T-helper 1 cell treated with Interleukin-12 subunit alpha and Interleukin-12 subunit beta and Interleukin-4 antibody, amounts not matched to agents 30 μg/mL and 1 μg/mL, for 36 hours (primary cell): ENCODE measurements at regions not wholly inside any gene's neighbourhood (a gene's known extent, or its start where the extent isn't known, plus 50 kb on each side); places are given as distances from the start of the nearest gene placed in this dataset.

Experiments used
- H3K27ac Mint-ChIP-seq: one replicate; pipeline ENCODE4 v1.8.0; 2021; ENCODE audit warnings: mild to moderate bottlenecking, mixed read lengths
- H3K27me3 Mint-ChIP-seq: one replicate; pipeline ENCODE4 v1.8.0; 2021; ENCODE audit warnings: low read depth, mixed read lengths
- H3K36me3 Mint-ChIP-seq: one replicate; pipeline ENCODE4 v1.8.0; 2021; ENCODE audit warnings: low read depth, mixed read lengths
- H3K4me1 Mint-ChIP-seq: one replicate; pipeline ENCODE4 v1.8.0; 2021; ENCODE audit warnings: low read depth, mixed read lengths
- H3K4me3 Mint-ChIP-seq: one replicate; pipeline ENCODE4 v1.8.0; 2021; ENCODE audit warnings: mild to moderate bottlenecking, moderate library complexity, mixed read lengths
- H3K9me3 Mint-ChIP-seq: one replicate; pipeline ENCODE4 v1.8.0; 2021; ENCODE audit warnings: mixed read lengths

GRCh38 chr12:87384226-87384625 is 645.0 kb downstream of the C12orf50 start:
- no peaks in the 10 kb centered on the region for H3K9me3 Mint-ChIP-seq
- H3K27me3 Mint-ChIP-seq = no peaks in the 10 kb centered on the region
- no peaks in the 10 kb centered on the region for H3K36me3 Mint-ChIP-seq
- H3K4me1 Mint-ChIP-seq = no peaks in the 10 kb centered on the region
- H3K27ac Mint-ChIP-seq = no peak overlapping the region
- no peak overlapping the region for H3K4me3 Mint-ChIP-seq

GRCh38 chr12:87383680-87384079 is 645.5 kb downstream of the C12orf50 start:
- H3K36me3 Mint-ChIP-seq = no peaks in the 10 kb centered on the region
- H3K27ac Mint-ChIP-seq = no peak overlapping the region
- no peaks in the 10 kb centered on the region for H3K4me1 Mint-ChIP-seq
- H3K4me3 Mint-ChIP-seq = no peak overlapping the region
- H3K9me3 Mint-ChIP-seq = no peaks in the 10 kb centered on the region
- no peaks in the 10 kb centered on the region for H3K27me3 Mint-ChIP-seq

- H3K4me1 Mint-ChIP-seq = no peaks in the 10 kb centered on the region
- no peak overlapping the region for H3K27ac Mint-ChIP-seq
- no peaks in the 10 kb centered on the region for H3K36me3 Mint-ChIP-seq
- H3K4me3 Mint-ChIP-seq = no peak overlapping the region
- no peaks in the 10 kb centered on the region for H3K9me3 Mint-ChIP-seq
- no peaks in the 10 kb centered on the region for H3K27me3 Mint-ChIP-seq
These were observed 646.1 kb downstream of the C12orf50 start for GRCh38 chr12:87382959-87383566.

- Mint-ChIP-seq H3K27ac (no peak overlapping the region), H3K9me3 (no peaks in the 10 kb centered on the region), H3K4me1 (no peaks in the 10 kb centered on the region), H3K27me3 (no peaks in the 10 kb centered on the region), H3K36me3 (no peaks in the 10 kb centered on the region), H3K4me3 (no peak overlapping the region)
These were observed 646.8 kb downstream of the C12orf50 start for GRCh38 chr12:87382436-87382835.

GRCh38 chr12:87381742-87382141 is 647.5 kb downstream of the C12orf50 start:
- Mint-ChIP-seq H3K4me1 (no peaks in the 10 kb centered on the region), H3K4me3 (no peak overlapping the region), H3K27ac (no peak overlapping the region), H3K9me3 (no peaks in the 10 kb centered on the region), H3K27me3 (no peaks in the 10 kb centered on the region), H3K36me3 (no peaks in the 10 kb centered on the region)

- Mint-ChIP-seq H3K27ac (no peak overlapping the region), H3K9me3 (no peaks in the 10 kb centered on the region), H3K27me3 (no peaks in the 10 kb centered on the region), H3K4me1 (no peaks in the 10 kb centered on the region), H3K36me3 (no peaks in the 10 kb centered on the region), H3K4me3 (no peak overlapping the region)
These were observed 650.7 kb downstream of the C12orf50 start for GRCh38 chr12:87378526-87378925.

- Mint-ChIP-seq H3K36me3 (no peaks in the 10 kb centered on the region), H3K27ac (no peak overlapping the region), H3K9me3 (no peaks in the 10 kb centered on the region), H3K27me3 (no peaks in the 10 kb centered on the region), H3K4me1 (no peaks in the 10 kb centered on the region), H3K4me3 (no peak overlapping the region)
These were observed 652.5 kb downstream of the C12orf50 start for GRCh38 chr12:87376722-87377121.

GRCh38 chr12:87369161-87369560 is 660.0 kb downstream of the C12orf50 start:
- Mint-ChIP-seq H3K27ac (no peak overlapping the region), H3K4me1 (no peaks in the 10 kb centered on the region), H3K36me3 (no peaks in the 10 kb centered on the region), H3K27me3 (no peaks in the 10 kb centered on the region), H3K9me3 (peaks cover 2% of the 10 kb centered on the region), H3K4me3 (no peak overlapping the region)

- Mint-ChIP-seq H3K9me3 (peaks cover 8% of the 10 kb centered on the region), H3K36me3 (no peaks in the 10 kb centered on the region), H3K27me3 (no peaks in the 10 kb centered on the region), H3K27ac (no peak overlapping the region), H3K4me1 (no peaks in the 10 kb centered on the region), H3K4me3 (no peak overlapping the region)
These were observed 660.9 kb downstream of the C12orf50 start for GRCh38 chr12:87368259-87368658.

- Mint-ChIP-seq H3K4me1 (no peaks in the 10 kb centered on the region), H3K27me3 (no peaks in the 10 kb centered on the region), H3K36me3 (no peaks in the 10 kb centered on the region), H3K27ac (no peak overlapping the region), H3K9me3 (peaks cover 22% of the 10 kb centered on the region), H3K4me3 (no peak overlapping the region)
These were observed 663.8 kb downstream of the C12orf50 start for GRCh38 chr12:87365423-87365822.

GRCh38 chr12:87363497-87364084 is 665.6 kb downstream of the C12orf50 start:
- no peak overlapping the region for H3K27ac Mint-ChIP-seq
- no peaks in the 10 kb centered on the region for H3K36me3 Mint-ChIP-seq
- no peak overlapping the region for H3K4me3 Mint-ChIP-seq
- H3K4me1 Mint-ChIP-seq = no peaks in the 10 kb centered on the region
- no peaks in the 10 kb centered on the region for H3K27me3 Mint-ChIP-seq
- H3K9me3 Mint-ChIP-seq = peaks cover 23% of the 10 kb centered on the region

- H3K4me1 Mint-ChIP-seq = no peaks in the 10 kb centered on the region
- peaks cover 1% of the 10 kb centered on the region for H3K9me3 Mint-ChIP-seq
- H3K36me3 Mint-ChIP-seq = no peaks in the 10 kb centered on the region
- H3K27ac Mint-ChIP-seq = no peak overlapping the region
- no peak overlapping the region for H3K4me3 Mint-ChIP-seq
- no peaks in the 10 kb centered on the region for H3K27me3 Mint-ChIP-seq
These were observed 679.5 kb downstream of the C12orf50 start for GRCh38 chr12:87349681-87350080.

GRCh38 chr12:87348071-87348470 is 681.1 kb downstream of the C12orf50 start:
- H3K27me3 Mint-ChIP-seq = no peaks in the 10 kb centered on the region
- H3K4me1 Mint-ChIP-seq = no peaks in the 10 kb centered on the region
- peaks cover 4% of the 10 kb centered on the region for H3K9me3 Mint-ChIP-seq
- H3K4me3 Mint-ChIP-seq = no peak overlapping the region
- no peak overlapping the region for H3K27ac Mint-ChIP-seq
- no peaks in the 10 kb centered on the region for H3K36me3 Mint-ChIP-seq

- H3K4me3 Mint-ChIP-seq = no peak overlapping the region
- no peak overlapping the region for H3K27ac Mint-ChIP-seq
- no peaks in the 10 kb centered on the region for H3K36me3 Mint-ChIP-seq
- peaks cover 4% of the 10 kb centered on the region for H3K9me3 Mint-ChIP-seq
- no peaks in the 10 kb centered on the region for H3K27me3 Mint-ChIP-seq
- no peaks in the 10 kb centered on the region for H3K4me1 Mint-ChIP-seq
These were observed 684.5 kb downstream of the C12orf50 start for GRCh38 chr12:87344699-87345098.

- Mint-ChIP-seq H3K27ac (no peak overlapping the region), H3K9me3 (no peaks in the 10 kb centered on the region)
These were observed 690.5 kb downstream of the C12orf50 start for GRCh38 chr12:87338681-87339080.

More at GRCh38 chr12:87338681-87339080, 690.5 kb downstream of the C12orf50 start:
- Mint-ChIP-seq H3K27me3 (no peaks in the 10 kb centered on the region), H3K36me3 (no peaks in the 10 kb centered on the region), H3K4me1 (no peaks in the 10 kb centered on the region), H3K4me3 (no peak overlapping the region)
